ENCODE measurements at regions not wholly inside any gene's neighbourhood (a gene's known extent, or its start where the extent isn't known, plus 50 kb on each side); places are given as distances from the start of the nearest gene placed in this dataset.

- no peaks in the 10 kb centered on the region for H3K27me3 ChIP-seq
- intact Hi-C loops (cut with DNase I; ENCODE audit: low total_unique reads) (no loop called here), in situ Hi-C loops (cut with MboI; ENCODE audit: low pct_ligation_motif_present in 1 of 4, low pct_unique_long_range_greater_than_20kb in 1 of 4, low sequenced_read_pairs in 3 of 4) (no loop called here)
- DNase-seq, result no peak
- H3K27ac ChIP-seq, result no peak overlapping the region
- WGBS, 2 donors (ENCODE audit: low coverage in 1 of 2), result 50 to 71% methylated on average over 10 of the region's 10 CpGs
- TF ChIP-seq CTCF (IDR thresholded peaks at IDR 0.05) (no peak), POLR2AphosphoS5 (IDR thresholded peaks at IDR 0.05) (no peak), POLR2A (IDR thresholded peaks at IDR 0.05) (no peak), EP300 (IDR thresholded peaks at IDR 0.05; ENCODE audit: low read depth) (no peak)
- no peaks in the 10 kb centered on the region for H3K4me1 ChIP-seq
- H3K9me3 ChIP-seq, result no peaks in the 10 kb centered on the region
- H3K4me3 ChIP-seq, result no peak overlapping the region
- H3K36me3 ChIP-seq, result no peaks in the 10 kb centered on the region
These were observed 471.0 kb downstream of the STK39 start for GRCh38 chr2:167776359-167776758.

GRCh38 chr2:167771628-167772027 is 475.8 kb downstream of the STK39 start:
- Histone ChIP-seq H3K27ac (no peak overlapping the region), H3K4me3 (no peak overlapping the region), H3K9me3 (no peaks in the 10 kb centered on the region), H3K4me1 (no peaks in the 10 kb centered on the region), H3K36me3 (no peaks in the 10 kb centered on the region), H3K27me3 (no peaks in the 10 kb centered on the region)
- TF ChIP-seq EP300 (IDR thresholded peaks at IDR 0.05; ENCODE audit: low read depth) (no peak), POLR2A (IDR thresholded peaks at IDR 0.05) (no peak), CTCF (IDR thresholded peaks at IDR 0.05) (no peak), POLR2AphosphoS5 (IDR thresholded peaks at IDR 0.05) (no peak)
- in situ Hi-C loops (cut with MboI; ENCODE audit: low pct_ligation_motif_present in 1 of 4, low pct_unique_long_range_greater_than_20kb in 1 of 4, low sequenced_read_pairs in 3 of 4) (no loop called here), intact Hi-C loops (cut with DNase I; ENCODE audit: low total_unique reads) (no loop called here)
- DNase-seq, result no peak
- 84 to 92% methylated on average over 2 of the region's 2 CpGs for WGBS, 2 donors (ENCODE audit: low coverage in 1 of 2)

GRCh38 chr2:167769020-167769419 is 478.4 kb downstream of the STK39 start:
- Histone ChIP-seq H3K36me3 (no peaks in the 10 kb centered on the region), H3K4me3 (no peak overlapping the region), H3K9me3 (no peaks in the 10 kb centered on the region), H3K27me3 (no peaks in the 10 kb centered on the region), H3K27ac (no peak overlapping the region), H3K4me1 (no peaks in the 10 kb centered on the region)
- no peak for TF ChIP-seq CTCF (IDR thresholded peaks at IDR 0.05)
- TF ChIP-seq POLR2A (IDR thresholded peaks at IDR 0.05), result no peak
- no peak for TF ChIP-seq POLR2AphosphoS5 (IDR thresholded peaks at IDR 0.05)
- no peak for TF ChIP-seq EP300 (IDR thresholded peaks at IDR 0.05; ENCODE audit: low read depth)
- no peak for DNase-seq
- WGBS, 2 donors (ENCODE audit: low coverage in 1 of 2), result 83 to 85% methylated on average over 1 of the region's 1 CpG
- in situ Hi-C loops (cut with MboI; ENCODE audit: low pct_ligation_motif_present in 1 of 4, low pct_unique_long_range_greater_than_20kb in 1 of 4, low sequenced_read_pairs in 3 of 4) (no loop called here), intact Hi-C loops (cut with DNase I; ENCODE audit: low total_unique reads) (no loop called here)

- H3K9me3 ChIP-seq, result no peaks in the 10 kb centered on the region
- intact Hi-C loops (cut with DNase I; ENCODE audit: low total_unique reads) (no loop called here), in situ Hi-C loops (cut with MboI; ENCODE audit: low pct_ligation_motif_present in 1 of 4, low pct_unique_long_range_greater_than_20kb in 1 of 4, low sequenced_read_pairs in 3 of 4) (no loop called here)
- no peak overlapping the region for H3K27ac ChIP-seq
- DNase-seq, result no peak
- no peaks in the 10 kb centered on the region for H3K27me3 ChIP-seq
- no peak for TF ChIP-seq POLR2AphosphoS5 (IDR thresholded peaks at IDR 0.05)
- no peak for TF ChIP-seq CTCF (IDR thresholded peaks at IDR 0.05)
- no peak for TF ChIP-seq POLR2A (IDR thresholded peaks at IDR 0.05)
- no peak for TF ChIP-seq EP300 (IDR thresholded peaks at IDR 0.05; ENCODE audit: low read depth)
- no peaks in the 10 kb centered on the region for H3K36me3 ChIP-seq
- no peaks in the 10 kb centered on the region for H3K4me1 ChIP-seq
- H3K4me3 ChIP-seq, result no peak overlapping the region
These were observed 479.6 kb downstream of the STK39 start for GRCh38 chr2:167767830-167768229.

All from transverse colon (tissue), 4 donors.